ENCODE measurements at regions not wholly inside any gene's neighbourhood (a gene's known extent, or its start where the extent isn't known, plus 50 kb on each side); places are given as distances from the start of the nearest gene placed in this dataset.
"Not testable (repeated sequence)": the region's sequence is repeated elsewhere in the genome, so short reads cannot be mapped to it uniquely, and the experiment has no call there.

DNA sequence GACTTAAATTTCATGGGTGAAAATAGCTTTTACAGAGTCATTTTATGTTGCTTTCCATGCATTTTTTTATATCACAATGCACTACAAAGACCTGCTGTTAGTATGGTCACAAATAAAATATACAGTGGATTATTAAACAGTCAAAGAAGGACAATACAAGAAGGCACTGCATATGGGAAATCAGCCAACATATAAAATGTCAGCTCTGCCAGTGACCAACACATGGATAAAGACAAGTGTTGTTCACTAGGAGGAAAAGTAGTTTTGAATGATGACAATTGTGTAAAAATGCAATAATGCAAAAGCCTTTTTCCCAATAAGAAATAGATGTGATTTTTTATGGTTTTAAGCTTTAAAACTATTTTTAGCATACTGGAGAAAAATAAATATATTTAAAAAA is 425.3 kb upstream of the CBLB start:
- ATAC-seq: no peak
- no peak for DNase-seq (ENCODE audit: low spot score)

DNA sequence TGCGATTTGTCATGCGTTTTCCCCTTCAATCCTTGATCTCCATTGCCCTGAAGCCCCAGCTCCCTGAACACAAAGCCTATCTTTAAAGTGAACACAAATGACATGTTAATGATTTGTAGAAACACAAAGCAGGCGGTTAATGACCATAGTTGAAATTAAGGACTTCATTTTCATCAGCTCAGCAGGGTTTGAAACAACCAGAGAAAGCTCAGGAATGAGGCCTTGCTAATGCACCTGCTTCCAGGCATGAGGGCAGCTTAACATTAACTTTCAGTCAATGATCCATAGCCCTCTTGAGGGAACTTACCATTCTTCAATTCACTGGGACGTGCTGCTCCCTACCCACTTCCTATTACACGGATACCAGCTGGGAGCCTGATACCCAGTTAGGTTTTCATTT is 427.2 kb upstream of the CBLB start:
- DNase-seq (ENCODE audit: low spot score) (no peak), ATAC-seq (no peak)

DNA sequence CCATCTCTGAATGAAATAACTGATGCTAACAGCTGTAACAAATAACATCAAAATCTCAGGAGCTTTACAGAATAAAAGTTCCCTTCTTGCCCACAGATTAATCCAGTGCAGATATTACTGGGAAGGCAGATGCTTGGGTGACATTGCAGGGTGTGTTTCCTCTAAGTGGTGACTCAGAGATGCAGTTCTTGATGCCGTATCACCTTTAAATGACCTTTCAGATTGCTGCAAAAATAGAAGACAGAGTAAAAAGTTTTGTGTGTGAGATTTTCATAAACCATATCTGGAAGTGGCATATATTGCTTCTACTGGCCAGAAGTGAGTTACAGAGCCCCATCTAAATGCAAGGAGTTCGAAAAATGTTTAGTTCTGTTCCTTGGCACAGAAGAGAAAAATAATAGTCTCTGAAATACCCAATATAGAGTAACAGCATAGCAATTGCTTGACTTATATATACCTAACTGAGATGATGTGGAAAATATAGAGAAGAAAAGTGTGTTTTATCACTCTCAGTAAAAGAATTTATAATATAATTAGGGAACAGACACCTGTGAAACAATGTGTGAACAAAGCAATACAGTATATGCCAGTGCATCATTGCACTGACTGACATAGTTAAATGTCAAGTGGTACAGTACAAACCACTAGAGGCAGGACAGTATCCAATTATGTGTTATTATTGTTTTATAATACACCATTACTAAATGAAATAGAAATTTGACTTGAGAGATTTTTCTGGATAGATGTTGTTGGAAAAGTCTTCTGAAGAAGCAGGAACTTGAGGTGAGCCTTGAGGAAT is 430.7 kb upstream of the CBLB start:
- ATAC-seq: no peak
- DNase-seq (ENCODE audit: low spot score): no peak

DNA sequence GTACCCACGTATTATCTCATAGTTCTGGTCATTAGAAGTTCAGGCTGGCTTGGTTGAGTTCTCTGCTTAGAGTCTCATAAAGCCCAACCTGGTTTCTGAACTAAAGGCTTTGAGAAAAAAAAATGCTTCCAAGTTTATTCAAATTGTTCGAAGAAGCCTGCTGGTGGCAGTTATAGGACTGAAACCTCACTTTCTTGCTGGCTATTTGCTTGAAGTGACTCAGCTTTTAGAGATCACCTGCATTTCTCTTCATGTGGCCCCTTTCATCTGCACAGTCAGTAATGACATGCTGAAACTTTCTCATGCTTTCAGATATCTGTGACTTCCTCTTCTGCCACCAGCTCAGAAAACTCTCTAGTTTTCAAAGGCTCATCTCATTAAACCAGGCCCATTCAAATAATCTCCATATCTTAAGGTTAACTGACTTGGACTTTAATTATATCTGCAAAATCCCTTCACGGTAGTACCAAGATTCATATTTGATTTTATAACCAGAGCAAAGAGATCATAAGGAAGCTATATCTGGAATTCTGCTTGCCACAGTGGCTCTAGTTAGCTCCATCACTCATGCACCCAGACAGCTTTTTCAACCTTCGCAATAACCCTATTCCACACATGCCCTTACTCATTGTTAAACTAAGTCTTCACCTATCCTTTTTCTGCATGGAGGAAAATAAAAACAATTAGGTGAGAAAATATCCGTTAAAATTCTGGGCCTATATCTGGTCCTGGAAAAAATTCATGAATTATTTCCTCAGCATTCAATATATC is 433.8 kb upstream of the CBLB start:
- ATAC-seq: no peak
- no peak for DNase-seq (ENCODE audit: low spot score)

DNA sequence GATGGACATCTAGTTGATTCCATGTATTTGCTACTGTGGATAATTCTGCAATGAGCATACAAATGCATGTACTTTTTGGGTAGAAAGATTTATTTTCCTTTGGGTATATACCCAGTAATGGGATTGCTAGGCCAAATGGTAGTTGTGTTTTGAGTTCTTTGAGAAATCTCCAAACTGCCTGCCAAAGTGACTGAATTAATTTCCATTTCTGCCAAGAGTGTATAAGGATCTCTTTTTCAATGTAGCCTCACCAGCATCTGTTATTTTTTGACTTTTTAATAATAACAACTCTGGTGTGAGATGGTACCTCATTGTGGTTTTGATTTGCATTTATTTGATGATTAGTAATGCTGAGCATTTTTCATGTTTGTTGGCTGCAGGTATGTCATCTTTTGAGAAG is 435.0 kb upstream of the CBLB start:
- DNase-seq (ENCODE audit: low spot score) (no peak), ATAC-seq (no peak)

DNA sequence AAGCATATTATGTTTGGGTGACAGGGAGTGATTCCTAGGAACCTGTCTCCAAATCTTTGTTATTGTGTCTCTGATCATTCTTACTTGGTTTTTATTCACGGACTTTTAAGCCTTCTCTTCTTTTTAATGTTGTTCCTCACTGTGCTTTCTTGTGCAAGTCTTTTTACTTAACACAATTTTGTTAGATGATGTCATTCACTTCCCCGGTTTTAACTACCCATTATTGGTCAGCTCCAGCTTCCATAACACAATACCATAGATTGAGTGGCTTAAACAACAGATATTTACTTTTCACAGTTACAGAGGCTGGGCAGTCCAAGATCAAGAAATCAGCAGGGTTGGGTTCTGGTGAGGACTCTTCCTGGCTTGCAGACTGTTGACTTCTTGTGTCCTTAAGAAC is 436.3 kb upstream of the CBLB start:
- ATAC-seq: no peak

DNA sequence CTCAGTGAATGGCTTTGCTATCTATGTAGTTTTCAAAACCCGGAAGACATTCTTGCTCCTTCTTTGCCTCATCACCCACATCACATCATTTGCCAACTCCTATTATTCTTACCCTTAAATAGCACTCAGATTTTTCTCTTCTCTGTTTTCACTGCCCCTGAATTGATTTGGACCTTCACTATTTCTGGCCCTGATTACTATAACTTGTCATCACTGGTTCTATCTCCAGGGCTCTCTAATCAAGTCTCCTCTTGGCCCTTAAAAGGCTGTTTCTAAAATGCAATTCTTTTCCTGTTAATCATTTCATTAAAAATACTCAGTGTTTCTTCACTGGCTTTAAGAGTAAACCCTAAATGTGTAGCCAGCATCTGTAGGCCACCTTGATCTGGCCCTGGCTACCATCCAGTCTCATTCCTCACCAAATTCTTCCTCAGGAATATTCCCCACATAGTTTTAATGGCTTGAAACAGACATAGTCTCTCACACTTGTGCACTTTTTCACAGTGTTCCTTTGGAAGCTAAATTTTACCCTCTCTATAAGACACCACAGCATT is 437.1 kb upstream of the CBLB start:
- DNase-seq (ENCODE audit: low spot score): no peak

More for the DNA sequence above, 436.3 kb upstream of the CBLB start:
- DNase-seq (ENCODE audit: low spot score): no peak

DNA sequence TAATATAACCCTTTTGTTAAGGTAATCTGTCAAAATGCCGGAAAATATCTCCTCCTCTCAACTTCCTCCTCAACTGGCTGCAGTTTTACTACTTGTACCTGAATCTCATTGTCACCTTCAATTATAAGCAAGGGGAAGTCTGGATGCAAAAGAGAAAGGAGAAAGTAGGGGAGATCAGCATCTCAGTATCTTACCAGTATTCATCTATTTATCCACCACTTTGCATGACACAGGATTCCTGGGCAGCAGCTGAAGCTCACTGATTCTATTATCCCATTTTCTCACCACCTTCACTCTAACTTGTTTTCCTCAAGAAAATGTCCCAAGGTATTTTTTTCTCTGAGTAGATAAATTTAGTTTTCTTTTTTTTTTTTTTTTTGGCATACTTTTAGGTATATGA is 440.5 kb upstream of the CBLB start:
- DNase-seq (ENCODE audit: low spot score): no peak
- no peak for ATAC-seq

More for the DNA sequence above, 437.1 kb upstream of the CBLB start:
- no peak for ATAC-seq

DNA sequence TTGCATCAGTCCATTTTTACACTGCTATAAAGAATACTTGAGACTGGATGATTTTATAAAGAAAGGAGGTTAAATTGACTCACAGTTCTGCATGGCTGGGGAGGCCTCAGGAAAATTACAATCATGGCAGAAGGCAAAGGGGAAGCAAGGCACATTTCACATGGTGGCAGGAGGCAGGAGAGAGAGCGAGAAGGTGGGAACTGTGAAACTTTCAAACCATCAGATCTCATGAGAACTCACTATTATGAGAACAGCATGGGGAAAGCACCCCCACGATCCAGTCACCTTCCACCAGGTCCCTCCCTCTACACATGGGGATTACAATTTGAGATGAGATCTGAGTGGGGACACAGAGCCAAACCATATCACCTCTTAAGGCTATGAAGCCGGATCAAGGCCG is 441.0 kb upstream of the CBLB start:
- DNase-seq (ENCODE audit: low spot score); ATAC-seq: not testable (repeated sequence)

DNA sequence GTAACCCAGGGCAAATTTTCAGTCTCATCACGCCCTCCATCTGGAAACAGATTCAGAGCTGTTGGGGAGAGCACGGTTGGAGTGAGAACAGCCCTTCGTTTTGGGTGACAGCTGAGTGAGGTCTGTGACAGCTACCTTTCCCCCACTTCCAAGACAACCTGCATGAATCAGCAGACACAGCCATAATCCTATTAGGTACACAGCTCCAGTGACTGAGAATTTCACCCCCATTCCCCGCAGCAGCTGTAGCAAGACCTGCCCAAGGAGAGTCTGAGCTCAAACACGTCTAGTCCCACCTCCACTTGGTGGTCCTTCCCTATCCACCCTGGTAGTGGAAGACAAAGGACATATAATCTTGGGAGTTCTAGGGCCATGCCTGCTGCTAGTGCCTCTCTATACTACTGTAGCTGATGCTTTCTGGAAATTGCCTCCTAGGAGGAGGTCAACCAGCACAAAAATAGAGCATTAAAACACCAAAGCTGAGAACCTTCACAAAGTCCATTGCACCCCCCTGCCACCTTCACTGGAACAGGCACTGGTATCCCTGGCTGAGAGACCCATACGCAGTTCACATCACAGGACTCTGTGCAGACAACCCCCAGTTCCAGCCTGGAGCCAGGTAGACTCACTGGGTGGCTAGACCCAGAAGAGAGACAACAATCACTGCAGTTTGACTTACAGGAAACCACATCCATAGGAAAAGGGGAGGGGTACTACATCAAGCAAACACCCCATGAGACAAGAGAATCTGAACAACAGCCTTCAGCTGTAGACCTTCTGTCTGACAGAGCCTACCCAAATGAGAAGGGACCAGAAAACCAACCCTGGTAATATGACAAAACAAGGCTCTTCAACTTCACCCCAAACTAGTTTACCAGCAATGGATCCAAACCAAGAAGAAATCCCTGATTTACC is 448.6 kb upstream of the CBLB start:
- DNase-seq (ENCODE audit: low spot score): no peak
- no peak for ATAC-seq

DNA sequence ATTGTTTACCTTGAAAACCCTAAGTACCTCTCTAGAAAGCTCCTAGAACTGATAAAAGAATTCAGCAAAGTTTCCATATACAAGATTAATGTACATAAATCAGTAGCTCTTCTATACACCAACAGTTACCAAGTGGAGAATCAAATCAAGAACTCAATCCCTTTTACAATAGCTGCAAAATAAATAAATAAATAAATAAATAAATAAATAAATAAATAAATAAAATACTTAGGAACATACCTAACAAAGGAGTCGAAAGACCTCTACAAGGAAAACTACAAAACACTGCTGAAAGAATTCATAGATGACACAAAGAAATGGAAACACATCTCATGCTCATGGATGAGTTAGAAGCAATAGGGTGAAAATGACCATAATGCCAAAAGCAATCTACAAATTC is 452.6 kb upstream of the CBLB start:
- not testable (repeated sequence) for DNase-seq (ENCODE audit: low spot score); ATAC-seq

DNA sequence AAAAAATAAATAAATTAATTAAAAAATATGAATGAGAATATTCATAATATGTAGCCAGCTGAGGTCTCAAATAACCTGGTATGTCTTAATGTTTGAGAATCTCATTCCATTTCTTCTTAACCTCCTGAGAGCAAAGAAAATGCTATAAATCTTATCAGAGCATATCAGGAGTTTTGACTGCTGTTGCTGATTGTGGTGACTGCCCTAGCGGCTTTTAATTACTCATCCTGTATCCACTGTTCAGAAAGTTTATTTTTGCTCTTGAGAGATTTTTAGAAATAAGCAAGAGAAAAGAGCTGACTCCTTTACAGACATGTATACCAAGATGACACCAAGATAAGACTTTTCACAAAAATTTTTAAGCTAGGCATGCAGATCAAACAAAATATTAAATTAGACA is 454.8 kb upstream of the CBLB start:
- DNase-seq (ENCODE audit: low spot score): no peak
- no peak for ATAC-seq

DNA sequence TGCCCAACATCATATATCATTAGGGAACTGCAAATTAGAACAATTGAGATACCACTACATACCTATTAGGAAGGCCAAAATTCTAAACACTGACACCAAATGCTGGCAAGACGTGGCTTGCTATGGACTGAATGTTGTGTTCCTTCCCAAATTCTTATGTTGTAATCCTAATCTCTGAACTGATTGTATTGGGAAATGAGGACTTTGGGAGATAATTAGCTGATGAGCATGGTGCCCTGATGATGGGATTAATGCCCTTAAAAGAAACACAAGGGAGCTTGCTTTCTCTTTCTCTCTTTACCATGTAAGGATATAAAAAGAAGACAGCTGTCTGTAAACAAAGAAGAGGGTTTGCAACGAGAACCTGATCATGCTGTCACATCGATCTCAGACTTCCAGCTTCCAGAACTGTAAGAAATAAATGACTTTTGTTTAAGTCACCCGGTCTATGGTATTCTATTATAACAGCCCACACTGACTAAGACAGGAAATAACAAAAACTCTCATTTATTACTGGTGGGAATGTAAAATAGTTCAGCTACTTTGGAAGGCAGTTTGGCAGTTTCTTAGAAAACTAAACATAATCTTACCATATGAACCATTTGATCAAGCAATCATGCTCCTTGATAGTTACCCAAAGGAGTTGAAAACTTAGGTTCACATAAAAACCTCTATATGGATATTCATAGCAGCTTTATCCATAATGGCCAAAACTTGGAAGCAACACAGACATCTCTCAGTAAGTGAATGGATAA is 458.3 kb upstream of the CBLB start:
- no peak for DNase-seq (ENCODE audit: low spot score)
- no peak for ATAC-seq

DNA sequence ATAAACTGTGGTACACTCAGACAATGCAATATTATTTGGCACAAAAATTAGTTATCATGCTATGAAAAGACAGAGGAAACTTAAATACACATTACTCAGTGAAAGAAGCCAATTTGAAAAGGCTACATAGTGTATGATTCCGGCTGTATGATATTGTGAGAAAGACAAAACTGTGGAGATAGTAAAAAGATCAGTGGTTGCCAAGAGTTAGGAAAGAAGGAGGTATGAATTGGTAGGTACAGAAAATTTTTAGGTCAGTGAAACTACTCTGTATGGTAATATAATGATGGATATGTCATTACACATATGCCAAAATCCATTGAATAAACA is 458.8 kb upstream of the CBLB start:
- no peak for DNase-seq (ENCODE audit: low spot score)
- ATAC-seq: no peak

DNA sequence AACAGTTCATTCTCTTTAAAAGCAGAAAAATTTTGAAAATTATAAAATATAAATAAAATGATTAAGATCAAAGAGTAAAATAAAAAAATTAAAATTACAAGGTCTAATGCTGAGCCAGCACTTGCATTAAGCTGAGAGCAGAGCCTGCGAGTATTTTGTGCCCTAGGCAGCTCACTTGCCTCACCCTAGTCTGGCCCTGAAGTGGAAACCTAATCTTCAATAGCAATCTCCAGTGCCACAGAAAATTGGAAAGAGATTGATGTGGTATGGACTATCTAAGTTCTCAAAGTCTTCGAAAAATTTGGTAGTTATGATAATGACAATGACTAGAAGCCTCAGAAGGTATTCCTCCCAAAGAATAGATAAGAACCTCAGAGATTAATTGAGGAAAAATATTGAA is 459.4 kb upstream of the CBLB start:
- no peak for ATAC-seq
- no peak for DNase-seq (ENCODE audit: low spot score)

DNA sequence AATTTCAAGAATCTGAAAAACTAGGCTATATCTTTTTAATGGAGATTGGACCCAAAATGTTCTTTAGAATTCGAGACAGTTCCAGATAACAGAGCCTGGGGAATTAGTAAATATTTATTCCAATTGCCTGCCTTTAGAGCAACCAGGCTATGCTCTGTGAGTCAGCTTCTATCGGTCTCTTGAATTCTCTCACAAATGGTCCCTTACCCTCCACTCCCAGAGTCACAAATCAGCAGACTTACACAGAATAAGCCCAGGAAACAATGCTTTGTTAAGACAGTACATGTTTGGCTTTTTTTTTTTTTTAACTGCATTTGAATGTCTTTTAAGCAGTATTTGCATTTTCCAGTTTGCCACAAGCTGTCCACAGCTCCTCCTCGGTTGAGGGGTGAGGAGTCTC is 460.7 kb upstream of the CBLB start:
- DNase-seq (ENCODE audit: low spot score) (no peak), ATAC-seq (no peak)

DNA sequence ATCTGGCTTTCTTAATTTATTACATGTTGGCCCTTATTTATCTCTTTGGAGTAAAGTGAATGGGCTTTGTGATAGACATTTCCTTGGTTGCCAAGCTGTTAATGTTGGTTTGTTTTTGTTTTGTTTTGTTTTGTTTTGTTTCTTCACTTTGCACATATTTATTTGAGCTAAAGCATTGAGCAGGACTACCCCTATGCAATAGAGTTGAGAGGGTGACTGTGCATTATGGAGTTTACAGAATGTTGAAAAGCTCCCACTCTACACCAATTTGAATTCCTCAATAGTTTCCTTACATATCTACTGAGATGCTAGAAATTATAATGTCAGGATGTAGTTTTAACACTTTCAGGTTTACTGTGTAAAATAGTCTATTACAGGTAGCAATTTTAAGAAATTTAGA is 462.8 kb upstream of the CBLB start:
- no peak for ATAC-seq

DNA sequence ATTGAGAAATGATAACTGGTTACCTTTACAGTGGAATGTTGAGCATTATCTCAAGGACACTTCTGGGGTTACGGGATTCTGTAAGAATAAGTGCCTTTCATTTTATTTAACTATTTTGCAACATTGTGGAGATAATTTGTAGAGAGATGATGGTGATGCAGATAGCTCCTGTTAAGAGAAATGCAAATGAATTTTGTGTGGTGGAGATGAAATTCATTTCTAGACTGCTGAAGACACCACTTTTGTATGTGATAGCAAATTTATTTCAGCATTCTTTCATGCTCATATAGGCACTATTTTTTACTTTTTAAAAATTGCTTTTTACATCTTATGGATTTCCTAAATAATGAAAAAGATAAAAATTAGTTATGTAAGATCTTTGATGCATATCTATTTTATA is 463.3 kb upstream of the CBLB start:
- DNase-seq (ENCODE audit: low spot score): no peak
- ATAC-seq: no peak

More for the DNA sequence above, 462.8 kb upstream of the CBLB start:
- DNase-seq (ENCODE audit: low spot score): no peak

DNA sequence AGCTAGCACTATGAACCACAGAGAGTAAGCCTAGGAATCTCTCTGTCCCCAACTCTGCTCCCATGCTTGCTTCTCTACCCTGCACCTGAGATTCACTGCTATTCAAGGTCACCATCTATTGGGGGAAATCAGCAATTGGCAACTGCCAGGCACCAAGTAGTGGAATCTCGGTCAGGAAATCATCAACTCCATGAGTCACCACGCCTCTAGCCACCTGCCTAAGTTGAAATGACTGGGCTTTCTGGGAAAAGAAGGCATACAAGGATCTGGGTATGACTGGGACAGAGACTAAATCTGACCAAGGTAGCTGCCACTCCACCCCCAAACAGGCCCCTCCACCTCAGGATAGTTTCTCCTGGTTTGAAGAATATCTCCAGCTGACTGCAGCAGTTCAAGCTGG is 464.1 kb upstream of the CBLB start:
- DNase-seq (ENCODE audit: low spot score) (no peak), ATAC-seq (no peak)

DNA sequence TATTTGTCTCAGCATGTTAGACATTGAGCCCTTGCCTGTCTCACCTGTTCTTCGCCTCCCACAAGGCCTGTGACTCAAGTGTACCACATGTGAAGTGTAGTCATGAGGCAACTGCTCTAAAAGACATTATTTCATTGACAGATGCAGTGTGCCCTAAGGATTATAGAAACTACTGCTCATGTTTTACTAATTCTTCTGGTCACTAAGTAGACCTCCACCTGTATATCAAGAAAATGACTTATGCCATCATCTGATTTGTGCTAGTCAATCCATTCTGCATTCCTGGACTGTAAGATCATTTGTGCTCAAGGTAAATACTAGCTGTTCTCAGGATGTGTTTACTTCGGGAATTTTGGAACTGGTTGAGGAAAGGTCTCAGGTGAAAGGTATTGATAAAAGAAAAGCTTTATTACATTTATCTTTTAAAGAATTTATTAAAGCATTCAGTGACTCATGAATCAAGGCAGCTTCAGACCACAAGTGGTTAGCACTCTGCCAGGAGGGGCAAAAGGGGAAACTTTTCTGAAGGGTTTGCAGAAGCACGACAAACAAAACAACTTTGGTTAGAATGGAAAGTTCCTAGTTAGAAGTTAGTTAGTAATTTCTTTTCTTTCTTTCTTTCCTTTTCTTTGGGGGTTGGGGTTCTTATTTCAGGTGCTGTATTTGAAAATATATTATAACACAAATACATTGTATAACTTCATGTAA is 465.3 kb upstream of the CBLB start:
- ATAC-seq: no peak
- no peak for DNase-seq (ENCODE audit: low spot score)
